Left lung (tissue), 4 donors: ENCODE measurements at regions not wholly inside any gene's neighbourhood (a gene's known extent, or its start where the extent isn't known, plus 50 kb on each side); places are given as distances from the start of the nearest gene placed in this dataset.

Experiments used
- ATAC-seq: fragments of 200-7000 bp; cut with Tn5 transposase; one replicate; pipeline ENCODE4 v1.9.1; 2020; ENCODE audit warnings: moderate library complexity
- DNase-seq, 4 donors: peaks; one replicate each; pipeline ENCODE4 v3.0.0-alpha.2; 2013 to 2020
- H3K27ac ChIP-seq, 2 donors: fragments of 200-600 bp; sonication (generic) in 1 of 2; one replicate each; pipeline versions ENCODE4 v1.5.0 to v1.8.0; 2020 to 2021
- H3K27me3 ChIP-seq, 2 donors: fragments of 200-600 bp; sonication (generic) in 1 of 2; one replicate each; pipeline versions ENCODE4 v1.5.0 to v1.8.0; 2020 to 2021
- H3K36me3 ChIP-seq, 2 donors: fragments of 200-600 bp; sonication (generic) in 1 of 2; one replicate each; pipeline versions ENCODE4 v1.5.0 to v1.8.0; 2020 to 2021
- H3K4me1 ChIP-seq, 2 donors: fragments of 200-600 bp; one replicate each; pipeline ENCODE4 v1.8.0; 2021
- H3K4me3 ChIP-seq, 2 donors: fragments of 200-600 bp; sonication (generic) in 1 of 2; one replicate each; pipeline versions ENCODE4 v1.5.0 to v1.8.0; 2020 to 2021; ENCODE audit warnings: mild to moderate bottlenecking in 1 of 2
- H3K9me3 ChIP-seq, 2 donors: fragments of 200-600 bp; sonication (generic) in 1 of 2; one replicate each; pipeline versions ENCODE4 v1.5.0 to v1.8.0; 2020 to 2021
- CTCF ChIP-seq, 2 donors: fragments of 200-600 bp; sonication (generic) in 1 of 2; IDR thresholded peaks; one replicate each; pipeline versions ENCODE4 v1.5.0 to v1.8.0; 2021; ENCODE audit warnings: antibody characterized with exemption in 2 of 2
- intact Hi-C, 2 donors: fragments of 100-400 bp; cut with DNase I; formaldehyde crosslinking; loops; one replicate each; pipeline versions ENCODE4 v1.11.2 to v1.14.2; 2022
- donor health status: DM: no; HTN: yes; CAD: no.
- donor health status: DM: no; HTN: no; CAD: no.

GRCh38 chr4:188450571-188450970 is 311.3 kb downstream of the TRIML1 start:
- ATAC-seq (no peak), DNase-seq (no peak)
- no peaks in the 10 kb centered on the region for H3K4me1 ChIP-seq
- H3K9me3 ChIP-seq: peaks cover 0 to under 1% of the 10 kb centered on the region in 2 donors
- no peak overlapping the region for H3K27ac ChIP-seq
- TF ChIP-seq CTCF (IDR thresholded peaks at IDR 0.05): no peak
- H3K36me3 ChIP-seq: no peaks in the 10 kb centered on the region
- no peak overlapping the region for H3K4me3 ChIP-seq
- no peaks in the 10 kb centered on the region for H3K27me3 ChIP-seq
- intact Hi-C loops: no loop called here

GRCh38 chr4:188452097-188452496 is 312.9 kb downstream of the TRIML1 start:
- H3K27me3 ChIP-seq: no peaks in the 10 kb centered on the region
- DNase-seq (no peak), ATAC-seq (no peak)
- no peaks in the 10 kb centered on the region for H3K36me3 ChIP-seq
- intact Hi-C loops: no loop called here
- H3K4me3 ChIP-seq: no peak overlapping the region
- peaks cover 0 to 2% of the 10 kb centered on the region in 2 donors for H3K9me3 ChIP-seq
- H3K27ac ChIP-seq: no peak overlapping the region
- H3K4me1 ChIP-seq: no peaks in the 10 kb centered on the region
- no peak for TF ChIP-seq CTCF (IDR thresholded peaks at IDR 0.05)

GRCh38 chr4:188454575-188454974 is 315.3 kb downstream of the TRIML1 start:
- Histone ChIP-seq H3K9me3 (peaks cover 0 to 2% of the 10 kb centered on the region in 2 donors), H3K4me3 (no peak overlapping the region), H3K27ac (no peak overlapping the region), H3K4me1 (no peaks in the 10 kb centered on the region), H3K27me3 (no peaks in the 10 kb centered on the region), H3K36me3 (no peaks in the 10 kb centered on the region)
- TF ChIP-seq CTCF (IDR thresholded peaks at IDR 0.05): no peak
- DNase-seq (no peak), ATAC-seq (no peak)
- intact Hi-C loops: no loop called here

GRCh38 chr4:188455062-188455752 is 316.0 kb downstream of the TRIML1 start:
- H3K9me3 ChIP-seq: peaks cover 0 to 6% of the 10 kb centered on the region in 2 donors
- no peak for TF ChIP-seq CTCF (IDR thresholded peaks at IDR 0.05)
- intact Hi-C loops: no loop called here
- ATAC-seq: no peak
- no peaks in the 10 kb centered on the region for H3K36me3 ChIP-seq
- H3K4me3 ChIP-seq: no peak overlapping the region
- DNase-seq: no peak
- H3K4me1 ChIP-seq: no peaks in the 10 kb centered on the region
- no peaks in the 10 kb centered on the region for H3K27me3 ChIP-seq
- H3K27ac ChIP-seq: no peak overlapping the region

GRCh38 chr4:188459381-188459780 is 320.1 kb downstream of the TRIML1 start:
- Histone ChIP-seq H3K4me1 (no peaks in the 10 kb centered on the region), H3K27me3 (no peaks in the 10 kb centered on the region), H3K27ac (no peak overlapping the region), H3K4me3 (no peak overlapping the region), H3K36me3 (no peaks in the 10 kb centered on the region), H3K9me3 (peaks cover 0 to 20% of the 10 kb centered on the region in 2 donors)
- no peak for TF ChIP-seq CTCF (IDR thresholded peaks at IDR 0.05)
- intact Hi-C loops: no loop called here
- no peak for DNase-seq
- ATAC-seq: no peak
